Gastroesophageal sphincter (tissue), 3 donors: ENCODE measurements at regions not wholly inside any gene's neighbourhood (a gene's known extent, or its start where the extent isn't known, plus 50 kb on each side); places are given as distances from the start of the nearest gene placed in this dataset.

Source experiments
- EP300 ChIP-seq: sonication (generic); formaldehyde crosslinking; IDR thresholded peaks from one replicate; pipeline ENCODE4 v1.6.1; 2017; ENCODE audit warnings: antibody characterized with exemption, mild to moderate bottlenecking
- POLR2AphosphoS5 ChIP-seq: sonication (generic); formaldehyde crosslinking; IDR thresholded peaks from one replicate; pipeline ENCODE4 v1.6.1; 2017; ENCODE audit warnings: antibody characterized with exemption
- TF ChIP-seq, protein P1 (sequence below), 4 experiments: fragments of 200-600 bp in 2 of 4; fragments of 450-650 bp in 2 of 4; sonication (generic) in 1 of 4; IDR thresholded peaks; one replicate each; pipeline ENCODE4 v1.5.1; 2017 to 2019; ENCODE audit warnings: antibody characterized with exemption in 4 of 4, mild to moderate bottlenecking in 2 of 4, moderate library complexity in 2 of 4

DNA sequence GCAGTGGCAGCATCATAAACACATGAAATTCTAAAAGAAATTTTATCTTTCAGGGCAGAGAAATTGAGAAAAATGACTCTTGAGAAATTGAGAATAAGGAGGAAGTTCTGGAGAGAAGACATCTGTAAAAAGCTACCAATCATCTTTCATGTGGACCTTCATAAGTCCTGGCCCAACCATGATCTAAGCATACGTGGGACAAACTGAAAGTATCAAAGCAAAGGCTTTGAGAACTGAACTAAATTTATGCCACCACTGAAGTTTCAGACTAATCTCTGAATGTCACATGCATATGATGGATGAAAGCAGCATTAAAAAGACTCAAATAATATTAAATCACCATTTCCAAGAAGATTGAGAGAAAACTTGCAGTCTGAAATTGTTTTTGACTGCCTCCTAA lies 1502.8 kb upstream of the LRRTM3 start:
- TF ChIP-seq, protein P1, sequence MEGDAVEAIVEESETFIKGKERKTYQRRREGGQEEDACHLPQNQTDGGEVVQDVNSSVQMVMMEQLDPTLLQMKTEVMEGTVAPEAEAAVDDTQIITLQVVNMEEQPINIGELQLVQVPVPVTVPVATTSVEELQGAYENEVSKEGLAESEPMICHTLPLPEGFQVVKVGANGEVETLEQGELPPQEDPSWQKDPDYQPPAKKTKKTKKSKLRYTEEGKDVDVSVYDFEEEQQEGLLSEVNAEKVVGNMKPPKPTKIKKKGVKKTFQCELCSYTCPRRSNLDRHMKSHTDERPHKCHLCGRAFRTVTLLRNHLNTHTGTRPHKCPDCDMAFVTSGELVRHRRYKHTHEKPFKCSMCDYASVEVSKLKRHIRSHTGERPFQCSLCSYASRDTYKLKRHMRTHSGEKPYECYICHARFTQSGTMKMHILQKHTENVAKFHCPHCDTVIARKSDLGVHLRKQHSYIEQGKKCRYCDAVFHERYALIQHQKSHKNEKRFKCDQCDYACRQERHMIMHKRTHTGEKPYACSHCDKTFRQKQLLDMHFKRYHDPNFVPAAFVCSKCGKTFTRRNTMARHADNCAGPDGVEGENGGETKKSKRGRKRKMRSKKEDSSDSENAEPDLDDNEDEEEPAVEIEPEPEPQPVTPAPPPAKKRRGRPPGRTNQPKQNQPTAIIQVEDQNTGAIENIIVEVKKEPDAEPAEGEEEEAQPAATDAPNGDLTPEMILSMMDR (IDR thresholded peaks at IDR 0.05): no peak
- TF ChIP-seq POLR2AphosphoS5: no peak
- no peak for TF ChIP-seq EP300
